ENCODE measurements at regions not wholly inside any gene's neighbourhood (a gene's known extent, or its start where the extent isn't known, plus 50 kb on each side); places are given as distances from the start of the nearest gene placed in this dataset.
A peak's percentile ranks its signal among the peaks of the same experiment; 100 is the strongest.

GRCh38 chr6:165872311-165872710 lies 209.3 kb upstream of the PDE10A start:
- DNase-seq: no peak

- DNase-seq: no peak
Measured at GRCh38 chr6:165871571-165871970, 208.5 kb upstream of the PDE10A start.

- DNase-seq: no peak
Measured at GRCh38 chr6:165869526-165869925, 206.5 kb upstream of the PDE10A start.

GRCh38 chr6:165864925-165865324 lies 201.9 kb upstream of the PDE10A start:
- DNase-seq: no peak

- DNase-seq: no peak
Measured at GRCh38 chr6:165864218-165864617, 201.2 kb upstream of the PDE10A start.

GRCh38 chr6:165863801-165864200 lies 200.8 kb upstream of the PDE10A start:
- DNase-seq: no peak

- no peak for DNase-seq
Measured at GRCh38 chr6:165862813-165863212, 199.8 kb upstream of the PDE10A start.

GRCh38 chr6:165861226-165861625 lies 198.2 kb upstream of the PDE10A start:
- no peak for DNase-seq

- no peak for DNase-seq
Measured at GRCh38 chr6:165858586-165858985, 195.5 kb upstream of the PDE10A start.

- DNase-seq: no peak
Measured at GRCh38 chr6:165855856-165856255, 192.8 kb upstream of the PDE10A start.

- no peak for DNase-seq
Measured at GRCh38 chr6:165854863-165855593, 192.0 kb upstream of the PDE10A start.

GRCh38 chr6:165854061-165854862 lies 191.2 kb upstream of the PDE10A start:
- no peak for DNase-seq

GRCh38 chr6:165852676-165853075 lies 189.6 kb upstream of the PDE10A start:
- no peak for DNase-seq

- peak; percentile 78 for DNase-seq
Measured at GRCh38 chr6:165850434-165851019, 187.5 kb upstream of the PDE10A start.

- DNase-seq: no peak
Measured at GRCh38 chr6:165849534-165850430, 186.7 kb upstream of the PDE10A start.

GRCh38 chr6:165848086-165848426 lies 185.0 kb upstream of the PDE10A start:
- DNase-seq: no peak

GRCh38 chr6:165847407-165848085 lies 184.5 kb upstream of the PDE10A start:
- no peak for DNase-seq

- no peak for DNase-seq
Measured at GRCh38 chr6:165846123-165846966, 183.3 kb upstream of the PDE10A start.

GRCh38 chr6:165845493-165845892 lies 182.5 kb upstream of the PDE10A start:
- no peak for DNase-seq

- no peak for DNase-seq
Measured at GRCh38 chr6:165844801-165845364, 181.8 kb upstream of the PDE10A start.

GRCh38 chr6:165844232-165844631 lies 181.2 kb upstream of the PDE10A start:
- no peak for DNase-seq

Measured in midbrain (tissue), 1 donor.